HS-27A (cell line): ENCODE measurements at regions not wholly inside any gene's neighbourhood (a gene's known extent, or its start where the extent isn't known, plus 50 kb on each side); places are given as distances from the start of the nearest gene placed in this dataset.
"Not testable (repeated sequence)": the region's sequence is repeated elsewhere in the genome, so short reads cannot be mapped to it uniquely, and the experiment has no call there.

ENCODE experiments used
- DNase-seq: peaks from one replicate; pipeline ENCODE4 v3.0.0-alpha.2; 2012; ENCODE audit warnings: low read depth, missing footprints

DNA sequence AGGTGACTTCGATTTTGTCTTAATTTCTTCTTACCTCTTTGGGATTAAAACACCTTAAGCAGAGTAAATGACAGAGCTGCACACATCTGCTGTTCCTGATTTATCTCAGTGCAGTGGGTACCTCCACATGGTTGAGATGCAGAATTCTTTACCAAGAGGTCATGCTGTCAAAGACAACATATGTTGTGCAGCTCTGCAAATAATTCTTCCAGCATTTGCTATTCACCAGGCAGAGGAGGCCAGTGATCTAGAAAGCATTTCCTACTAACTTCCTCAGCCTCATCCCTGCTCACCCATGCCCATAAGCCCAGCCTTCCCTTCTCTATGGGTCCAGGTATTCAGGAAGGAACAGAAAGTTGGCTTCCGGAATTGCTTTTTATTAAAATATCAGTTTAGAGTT is 109.3 kb downstream of the THBS2 start:
- no peak for DNase-seq

DNA sequence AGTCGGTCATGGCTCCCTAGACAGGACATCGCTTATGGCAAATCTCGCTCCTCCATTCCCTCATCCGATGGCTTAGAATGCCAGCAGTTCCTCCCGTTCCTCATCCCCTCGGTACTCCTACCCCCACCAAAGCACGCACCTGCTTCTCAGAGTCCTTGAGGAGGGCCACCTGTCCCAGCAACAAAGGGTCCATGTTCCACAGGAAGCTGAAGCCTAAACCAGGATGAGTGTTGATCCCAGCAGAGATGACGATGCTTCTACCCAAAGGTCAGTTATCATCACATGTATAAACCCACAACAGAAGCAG is 111.2 kb downstream of the THBS2 start:
- DNase-seq: no peak

DNA sequence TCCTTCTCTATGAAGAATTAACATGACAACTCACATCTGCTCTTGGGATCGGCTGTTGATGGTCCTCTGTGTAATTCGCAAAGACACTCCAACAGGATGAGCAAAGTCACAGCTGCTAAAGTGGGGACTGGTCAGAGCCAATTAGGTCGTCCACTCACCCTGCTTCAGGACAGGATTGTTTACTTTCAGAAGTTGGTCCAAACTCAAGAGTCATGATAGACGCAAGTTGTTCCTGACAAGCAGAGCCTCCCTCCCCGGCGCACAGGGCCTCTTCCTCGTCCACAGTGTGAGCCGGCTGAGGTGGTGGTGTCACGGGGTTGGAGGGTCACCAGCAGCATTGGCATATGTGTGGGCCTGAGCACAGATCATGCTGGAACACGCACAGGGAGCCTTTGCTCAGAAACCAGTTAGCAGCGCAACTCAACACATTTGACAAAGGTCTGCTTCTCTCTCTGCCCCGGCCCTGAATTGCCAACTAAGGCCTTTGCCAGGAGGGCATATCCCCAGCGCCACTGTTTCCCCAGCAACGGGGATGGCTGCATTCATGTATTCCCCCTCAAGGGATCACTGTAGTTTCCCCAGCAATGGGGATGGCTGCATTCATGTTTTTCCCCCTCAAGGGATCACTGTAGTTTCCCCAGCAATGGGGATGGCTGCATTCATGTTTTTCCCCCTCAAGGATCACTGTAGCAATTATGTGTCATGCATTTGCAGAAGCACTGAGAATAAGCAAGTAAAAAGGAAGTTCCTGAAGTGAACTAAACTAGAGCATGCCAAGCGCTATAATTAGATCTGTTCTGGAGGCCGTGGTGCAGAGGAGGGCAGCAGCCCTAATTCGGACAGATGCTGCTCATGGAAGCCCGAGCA is 111.7 kb downstream of the THBS2 start:
- DNase-seq: no peak

GRCh38 chr6:169140986-169141495 is 112.6 kb downstream of the THBS2 start:
- no peak for DNase-seq

GRCh38 chr6:169139179-169139971 is 114.3 kb downstream of the THBS2 start:
- DNase-seq: no peak

DNA sequence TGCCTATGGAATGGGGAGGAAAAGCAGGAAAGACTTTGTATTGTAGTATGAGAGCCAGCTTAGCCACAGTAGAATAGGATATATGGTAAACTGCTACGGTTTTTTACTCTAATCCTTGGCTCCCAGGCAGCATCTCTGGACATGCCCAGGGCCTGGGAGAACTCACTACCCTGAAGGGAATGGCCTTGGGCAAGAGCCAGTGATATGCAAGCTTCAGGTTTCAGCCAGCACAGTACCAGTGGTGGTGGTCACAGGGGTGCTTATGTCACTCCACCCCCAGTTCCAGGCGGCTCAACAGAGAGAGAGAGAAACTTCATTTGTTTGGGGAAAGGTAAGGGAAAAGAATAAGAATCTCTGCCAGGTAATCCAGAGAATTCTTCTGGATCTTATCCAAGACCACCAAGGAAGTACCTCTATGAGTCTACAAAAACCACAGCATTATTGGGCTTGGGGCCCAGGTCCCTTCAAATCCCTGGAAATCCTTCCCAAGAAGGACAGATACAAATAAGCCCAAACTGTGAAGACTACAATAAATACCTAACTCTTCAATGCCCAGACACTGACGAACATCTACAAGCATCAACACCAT is 121.2 kb downstream of the THBS2 start:
- no peak for DNase-seq

GRCh38 chr6:169131390-169131789 is 122.3 kb downstream of the THBS2 start:
- DNase-seq: no peak

DNA sequence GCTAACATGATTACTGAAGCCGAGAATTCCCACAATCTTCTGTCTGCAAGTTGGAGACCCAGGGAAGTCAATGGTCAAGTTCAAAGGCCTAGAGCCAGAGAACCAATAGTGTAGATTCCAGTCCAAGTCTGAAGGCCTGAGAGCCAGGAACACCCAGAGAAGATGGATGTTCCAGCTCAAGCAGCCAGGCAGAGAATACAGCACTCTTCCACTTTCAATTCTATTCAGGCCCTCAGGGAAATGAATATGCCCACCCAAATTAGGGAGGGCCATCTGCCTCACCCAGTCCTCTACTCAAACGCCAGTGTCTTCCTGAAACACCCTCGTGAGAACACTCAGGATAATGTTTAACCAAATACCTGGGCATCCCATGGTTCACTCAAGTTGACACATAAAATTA is 123.5 kb downstream of the THBS2 start:
- no peak for DNase-seq

- no peak for DNase-seq
These were observed 132.6 kb downstream of the THBS2 start for GRCh38 chr6:169121013-169121412.

DNA sequence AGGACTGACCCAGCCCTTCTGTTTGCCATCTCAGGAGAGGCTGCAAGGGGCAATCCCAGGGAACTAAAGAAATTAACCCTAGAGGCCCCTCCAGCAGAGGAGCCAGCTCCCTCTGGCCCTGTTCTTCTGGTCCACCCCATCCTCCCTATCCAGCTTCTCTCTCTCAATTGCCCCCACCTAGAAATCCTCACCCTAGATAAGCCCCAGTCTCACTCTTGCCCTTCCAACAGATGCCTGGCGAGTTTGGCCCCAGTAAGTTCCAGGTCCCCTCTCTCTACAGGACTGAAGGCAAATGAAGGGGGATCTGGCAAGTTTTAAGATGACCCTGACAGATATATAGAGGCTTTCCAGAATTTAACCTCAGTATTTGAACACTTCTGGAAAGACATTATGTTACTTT is 134.0 kb downstream of the THBS2 start:
- no peak for DNase-seq

DNA sequence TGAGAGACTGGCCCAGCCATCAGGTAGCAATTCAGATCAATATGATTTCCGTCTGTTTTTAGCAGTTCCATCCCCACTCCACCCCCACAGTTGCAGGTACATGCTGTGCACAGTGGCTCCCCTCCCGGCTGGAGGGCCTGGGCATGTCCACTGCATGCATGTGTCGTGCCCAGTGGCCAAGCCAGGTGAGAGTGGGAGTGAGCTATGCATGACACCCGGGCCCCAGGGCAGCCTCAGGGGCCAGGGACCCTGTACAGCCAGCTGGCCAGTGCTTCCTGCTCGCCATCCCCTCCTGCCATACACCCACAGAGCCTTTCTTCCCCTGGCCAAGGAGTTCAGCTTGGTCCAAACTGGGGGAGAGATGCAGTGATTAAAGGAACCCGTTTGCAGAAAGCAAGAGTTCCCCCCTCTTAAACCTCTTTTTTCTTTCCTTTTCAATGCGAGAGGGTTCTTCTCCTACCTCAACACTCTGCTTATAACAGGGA is 135.3 kb downstream of the THBS2 start:
- no peak for DNase-seq

- no peak for DNase-seq
These were observed 136.0 kb downstream of the THBS2 start for GRCh38 chr6:169117663-169118062.

GRCh38 chr6:169115632-169116031 is 138.0 kb downstream of the THBS2 start:
- no peak for DNase-seq

GRCh38 chr6:169114632-169115031 is 139.0 kb downstream of the THBS2 start:
- DNase-seq: not testable (repeated sequence)

GRCh38 chr6:169112483-169113320 is 140.9 kb downstream of the THBS2 start:
- DNase-seq: no peak

- DNase-seq: no peak
These were observed 142.4 kb downstream of the THBS2 start for GRCh38 chr6:169111203-169111602.

DNA sequence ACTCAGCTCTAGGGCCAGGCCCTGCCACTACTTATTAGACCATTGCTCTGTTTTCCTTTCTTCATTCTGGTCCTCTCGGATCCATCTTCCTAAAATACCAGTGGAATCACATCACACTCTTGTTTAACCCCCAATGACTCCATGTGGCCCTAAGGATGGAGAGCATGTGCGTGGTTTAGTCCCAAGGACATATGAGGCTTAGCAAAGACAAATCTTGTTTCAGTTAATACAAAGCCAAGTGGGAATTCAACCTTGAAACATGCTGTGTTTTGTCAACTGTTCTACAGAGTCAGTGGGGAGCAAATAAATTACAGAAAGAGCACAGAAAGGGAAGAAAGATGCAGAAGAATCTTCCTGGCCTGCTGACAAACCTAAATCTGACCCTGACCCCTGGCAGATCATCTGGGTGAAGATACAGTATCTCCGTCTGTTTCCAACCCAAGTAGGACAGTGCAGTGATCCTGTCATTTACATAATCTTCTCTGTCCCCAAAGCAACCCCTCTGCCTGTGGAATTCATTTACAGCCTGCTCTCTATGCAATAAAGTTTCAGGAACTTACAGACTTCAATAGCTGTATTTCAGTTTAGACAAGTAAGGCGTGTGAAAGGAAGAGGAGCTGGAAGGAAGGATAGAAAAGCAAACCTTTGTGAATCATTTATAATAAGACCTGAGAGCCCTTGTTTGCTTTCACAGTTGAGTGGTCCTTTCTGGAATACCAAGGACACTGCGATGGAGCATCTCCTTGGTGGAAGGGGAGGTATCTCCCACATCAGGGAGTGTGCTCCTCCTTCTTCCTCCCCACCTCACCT is 144.0 kb downstream of the THBS2 start:
- DNase-seq: no peak

DNA sequence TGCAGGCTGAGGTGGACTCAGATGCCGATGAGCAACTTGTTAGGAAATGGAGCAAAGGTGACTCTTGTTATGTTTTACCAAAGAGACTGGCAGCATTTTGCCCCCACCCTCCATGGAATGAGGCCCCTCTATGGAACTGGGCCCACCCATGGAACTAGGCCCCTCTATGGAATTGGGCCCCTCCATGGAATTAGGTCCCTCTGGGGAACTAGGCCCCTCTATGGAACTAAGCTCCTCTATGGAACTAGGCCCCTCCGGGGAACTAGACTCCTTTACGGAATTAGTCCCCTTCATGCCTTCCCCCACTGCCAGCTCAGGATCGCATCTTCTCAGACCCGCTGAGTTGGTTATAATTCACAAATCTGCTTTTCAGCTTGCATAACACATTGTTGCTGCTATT is 144.9 kb downstream of the THBS2 start:
- DNase-seq: no peak

DNA sequence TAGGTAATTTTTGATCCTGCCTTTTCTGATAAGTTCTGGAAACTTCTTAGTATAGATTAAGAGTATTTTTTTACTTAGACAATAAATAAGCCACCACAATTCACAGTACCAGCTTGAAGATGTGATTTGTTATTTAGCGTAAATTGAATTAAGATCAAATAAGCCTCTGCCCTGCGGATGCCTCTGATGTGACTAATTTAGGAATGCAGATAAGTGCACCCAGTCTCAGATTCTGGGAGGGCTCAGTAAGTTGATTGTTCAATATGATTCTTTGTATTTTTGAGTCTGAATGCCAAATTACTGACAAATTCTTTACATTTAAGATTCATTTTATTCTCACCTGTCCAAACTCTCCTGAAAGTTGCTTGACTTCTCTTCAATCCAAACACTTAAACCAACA is 147.5 kb downstream of the THBS2 start:
- no peak for DNase-seq

DNA sequence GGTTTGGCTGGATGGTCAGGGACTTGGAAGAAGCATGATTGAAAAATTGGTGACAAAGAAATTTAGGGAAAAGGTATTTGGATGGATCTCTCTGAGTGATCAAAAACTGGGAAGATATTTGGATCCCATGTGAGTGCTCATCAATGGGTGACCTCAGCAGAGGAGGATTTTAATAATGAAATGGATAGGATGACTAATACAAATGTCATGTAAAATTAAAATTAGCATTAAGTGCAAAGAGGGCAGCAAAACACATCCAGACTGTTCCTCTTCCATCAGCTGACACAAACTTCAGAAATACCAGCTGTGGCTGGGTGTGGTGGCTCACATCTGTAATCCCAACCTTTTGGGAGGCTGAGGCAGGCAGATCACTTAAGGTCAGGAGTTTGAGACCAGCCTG is 151.7 kb downstream of the THBS2 start:
- no peak for DNase-seq
